ENCODE measurements at regions not wholly inside any gene's neighbourhood (a gene's known extent, or its start where the extent isn't known, plus 50 kb on each side); places are given as distances from the start of the nearest gene placed in this dataset.
A peak's percentile ranks its signal among the peaks of the same experiment; 100 is the strongest.

DNA sequence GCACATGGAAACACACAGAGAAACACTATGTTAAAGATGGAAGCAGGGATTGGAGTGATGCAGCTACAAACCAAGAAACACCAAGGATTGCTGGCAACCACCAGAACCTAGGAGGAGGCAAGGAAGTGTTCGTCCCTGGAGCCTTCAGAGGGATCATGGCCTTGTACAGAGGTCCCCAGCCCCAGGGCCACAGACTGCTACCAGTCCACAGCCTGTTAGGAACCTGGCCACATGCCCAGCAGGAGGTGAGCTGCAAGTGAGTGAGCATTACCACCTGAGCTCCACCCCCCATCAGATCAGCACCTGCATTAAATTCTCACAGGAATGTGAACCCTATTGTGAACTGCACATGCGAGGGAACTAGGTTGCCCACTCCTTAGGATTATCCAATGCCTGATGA, 505.7 kb upstream of the MDFIC2 start:
- Histone ChIP-seq H3K27ac (no peak overlapping the region), H3K4me1 (no peaks in the 10 kb centered on the region), H3K4me3 (no peak overlapping the region), H3K9me3 (no peaks in the 10 kb centered on the region), H3K36me3 (no peaks in the 10 kb centered on the region), H3K27me3 (no peaks in the 10 kb centered on the region)
- in situ Hi-C loops (cut with MboI; ENCODE audit: low sequenced_read_pairs in 4 of 4): no loop called here
- intact Hi-C loops (cut with DNase I; ENCODE audit: low total_unique reads): no loop called here
- DNase-seq (no peak), ATAC-seq (no peak)
- TF ChIP-seq POLR2A (IDR thresholded peaks at IDR 0.05): no peak
- TF ChIP-seq, protein P1, sequence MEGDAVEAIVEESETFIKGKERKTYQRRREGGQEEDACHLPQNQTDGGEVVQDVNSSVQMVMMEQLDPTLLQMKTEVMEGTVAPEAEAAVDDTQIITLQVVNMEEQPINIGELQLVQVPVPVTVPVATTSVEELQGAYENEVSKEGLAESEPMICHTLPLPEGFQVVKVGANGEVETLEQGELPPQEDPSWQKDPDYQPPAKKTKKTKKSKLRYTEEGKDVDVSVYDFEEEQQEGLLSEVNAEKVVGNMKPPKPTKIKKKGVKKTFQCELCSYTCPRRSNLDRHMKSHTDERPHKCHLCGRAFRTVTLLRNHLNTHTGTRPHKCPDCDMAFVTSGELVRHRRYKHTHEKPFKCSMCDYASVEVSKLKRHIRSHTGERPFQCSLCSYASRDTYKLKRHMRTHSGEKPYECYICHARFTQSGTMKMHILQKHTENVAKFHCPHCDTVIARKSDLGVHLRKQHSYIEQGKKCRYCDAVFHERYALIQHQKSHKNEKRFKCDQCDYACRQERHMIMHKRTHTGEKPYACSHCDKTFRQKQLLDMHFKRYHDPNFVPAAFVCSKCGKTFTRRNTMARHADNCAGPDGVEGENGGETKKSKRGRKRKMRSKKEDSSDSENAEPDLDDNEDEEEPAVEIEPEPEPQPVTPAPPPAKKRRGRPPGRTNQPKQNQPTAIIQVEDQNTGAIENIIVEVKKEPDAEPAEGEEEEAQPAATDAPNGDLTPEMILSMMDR (IDR thresholded peaks at IDR 0.05 in 4 of 5, conservative IDR thresholded peaks at IDR 0.05 in 1 of 5): no peak

DNA sequence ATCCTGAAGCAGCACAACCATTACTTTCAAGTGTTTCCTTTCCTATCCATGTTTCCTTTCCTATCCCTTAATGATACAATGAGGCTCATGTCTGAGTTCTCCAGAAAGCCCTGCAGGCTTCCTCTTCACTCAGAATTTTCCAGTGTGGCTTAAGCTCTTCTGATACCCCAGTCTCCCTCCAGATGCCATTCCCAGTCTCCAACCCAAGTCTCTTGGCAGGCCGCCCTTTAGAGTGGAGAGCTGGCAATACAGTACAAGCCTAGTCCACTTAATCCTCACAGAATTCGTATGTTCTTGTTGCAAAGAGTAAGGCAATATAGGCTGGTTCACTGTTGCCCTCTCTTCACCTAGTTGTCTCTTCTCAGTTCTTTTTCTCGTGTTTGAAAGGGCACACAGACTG, 503.9 kb upstream of the MDFIC2 start:
- no peaks in the 10 kb centered on the region for H3K9me3 ChIP-seq
- H3K27ac ChIP-seq: no peak overlapping the region
- no peak overlapping the region for H3K4me3 ChIP-seq
- TF ChIP-seq, protein P1 (IDR thresholded peaks at IDR 0.05 in 4 of 5, conservative IDR thresholded peaks at IDR 0.05 in 1 of 5): no peak
- TF ChIP-seq POLR2A (IDR thresholded peaks at IDR 0.05): no peak
- H3K36me3 ChIP-seq: no peaks in the 10 kb centered on the region
- intact Hi-C loops (cut with DNase I; ENCODE audit: low total_unique reads): no loop called here
- H3K4me1 ChIP-seq: no peaks in the 10 kb centered on the region
- in situ Hi-C loops (cut with MboI; ENCODE audit: low sequenced_read_pairs in 4 of 4): no loop called here
- no peak for ATAC-seq
- H3K27me3 ChIP-seq: no peaks in the 10 kb centered on the region
- DNase-seq: no peak

DNA sequence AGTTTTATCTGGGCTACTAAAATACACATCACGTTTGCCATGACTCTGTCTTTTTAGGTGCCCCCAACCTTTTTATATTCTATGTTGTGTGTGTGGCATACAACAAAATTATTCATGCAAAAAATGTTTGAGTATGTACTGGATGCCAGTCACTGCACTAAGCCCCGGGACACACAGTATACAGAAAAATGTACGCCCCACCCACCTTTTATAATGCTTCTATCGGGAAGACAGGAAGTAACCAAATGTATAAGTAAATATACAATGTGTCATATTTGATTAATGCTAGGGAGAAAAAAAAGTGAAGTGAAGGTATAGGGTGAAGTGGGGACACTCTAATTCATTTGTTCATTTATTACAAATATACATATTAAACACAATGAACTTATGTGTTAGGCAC, 503.4 kb upstream of the MDFIC2 start:
- in situ Hi-C loops (cut with MboI; ENCODE audit: low sequenced_read_pairs in 4 of 4): no loop called here
- TF ChIP-seq, protein P1 (IDR thresholded peaks at IDR 0.05 in 4 of 5, conservative IDR thresholded peaks at IDR 0.05 in 1 of 5): no peak
- Histone ChIP-seq H3K9me3 (no peaks in the 10 kb centered on the region), H3K4me1 (no peaks in the 10 kb centered on the region), H3K27ac (no peak overlapping the region), H3K36me3 (no peaks in the 10 kb centered on the region), H3K4me3 (no peak overlapping the region), H3K27me3 (no peaks in the 10 kb centered on the region)
- ATAC-seq (no peak), DNase-seq (no peak)
- intact Hi-C loops (cut with DNase I; ENCODE audit: low total_unique reads): no loop called here

DNA sequence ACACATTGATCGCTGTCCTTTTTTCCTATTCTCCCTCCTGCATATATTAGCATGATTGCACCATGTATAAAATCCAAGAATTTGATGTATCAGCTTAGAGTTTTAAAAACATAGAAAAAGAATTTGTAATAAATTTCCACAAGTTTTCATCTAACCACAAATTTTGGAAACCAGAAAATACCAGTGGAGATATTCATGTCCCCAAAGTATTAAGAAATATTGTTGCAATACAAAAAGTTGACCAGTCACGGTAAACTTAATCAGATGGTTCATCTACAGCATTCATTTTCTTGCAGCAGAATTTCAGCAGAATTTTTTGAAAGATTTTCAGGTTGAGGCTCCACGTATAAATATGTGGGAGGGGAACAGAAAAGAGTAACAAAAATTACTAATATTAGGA, 500.9 kb upstream of the MDFIC2 start:
- Histone ChIP-seq H3K27me3 (no peaks in the 10 kb centered on the region), H3K27ac (no peak overlapping the region), H3K4me3 (no peak overlapping the region), H3K4me1 (no peaks in the 10 kb centered on the region), H3K36me3 (no peaks in the 10 kb centered on the region), H3K9me3 (no peaks in the 10 kb centered on the region)
- DNase-seq: no peak
- in situ Hi-C loops (cut with MboI; ENCODE audit: low sequenced_read_pairs in 4 of 4) (no loop called here), intact Hi-C loops (cut with DNase I; ENCODE audit: low total_unique reads) (no loop called here)
- TF ChIP-seq POLR2A (IDR thresholded peaks at IDR 0.05): no peak
- TF ChIP-seq, protein P1 (IDR thresholded peaks at IDR 0.05 in 4 of 5, conservative IDR thresholded peaks at IDR 0.05 in 1 of 5): no peak
- no peak for ATAC-seq

DNA sequence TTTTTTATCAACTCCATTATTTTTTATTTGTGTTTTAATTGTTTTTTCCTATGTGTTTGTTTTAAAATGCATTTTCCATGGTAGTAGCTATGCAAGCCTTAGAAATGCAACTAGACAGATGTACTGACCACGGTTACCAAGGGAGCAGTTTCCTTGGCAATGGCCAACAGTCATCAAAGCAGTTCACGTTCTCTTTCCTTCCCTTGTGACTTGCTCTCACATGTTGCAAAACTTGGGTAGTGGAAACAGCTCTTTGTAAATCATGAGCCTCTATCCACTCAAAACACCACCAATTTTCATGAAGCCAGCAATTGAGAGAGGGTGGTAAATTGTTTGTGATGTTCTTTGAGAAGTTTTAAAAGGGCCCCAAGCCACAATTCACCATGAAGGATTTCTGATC, 499.4 kb upstream of the MDFIC2 start:
- Histone ChIP-seq H3K27ac (no peak overlapping the region), H3K9me3 (no peaks in the 10 kb centered on the region), H3K4me1 (no peaks in the 10 kb centered on the region), H3K4me3 (no peak overlapping the region), H3K27me3 (no peaks in the 10 kb centered on the region), H3K36me3 (no peaks in the 10 kb centered on the region)
- TF ChIP-seq, protein P1 (IDR thresholded peaks at IDR 0.05 in 4 of 5, conservative IDR thresholded peaks at IDR 0.05 in 1 of 5): no peak
- TF ChIP-seq POLR2A (IDR thresholded peaks at IDR 0.05): no peak
- ATAC-seq (peak; percentile 68 to 71), DNase-seq (peak; percentile 32 to 58)
- in situ Hi-C loops (cut with MboI; ENCODE audit: low sequenced_read_pairs in 4 of 4): no loop called here
- intact Hi-C loops (cut with DNase I; ENCODE audit: low total_unique reads): no loop called here

All from gastrocnemius medialis (tissue), 4 donors.